Nephron progenitor cell (in vitro differentiated cells): ENCODE measurements at regions not wholly inside any gene's neighbourhood (a gene's known extent, or its start where the extent isn't known, plus 50 kb on each side); places are given as distances from the start of the nearest gene placed in this dataset.

ENCODE experiments used
- DNase-seq: peaks from one replicate; pipeline ENCODE4 v3.0.0; 2021
- H3K27ac Mint-ChIP-seq: 2 replicates; pipeline ENCODE4 v1.8.0; 2021; ENCODE audit warnings: mild to moderate bottlenecking, moderate library complexity, mixed read lengths
- H3K27me3 Mint-ChIP-seq: 2 replicates; pipeline ENCODE4 v1.8.0; 2021; ENCODE audit warnings: mild to moderate bottlenecking, low read depth, mixed read lengths; ENCODE audit not compliant: poor library complexity
- H3K36me3 Mint-ChIP-seq: 2 replicates; pipeline ENCODE4 v1.8.0; 2021; ENCODE audit warnings: low read depth, mixed read lengths
- H3K4me1 Mint-ChIP-seq: 2 replicates; pipeline ENCODE4 v1.8.0; 2021; ENCODE audit warnings: mixed read lengths
- H3K4me3 Mint-ChIP-seq: 2 replicates; pipeline ENCODE4 v1.8.0; 2021; ENCODE audit warnings: mild to moderate bottlenecking, moderate library complexity, mixed read lengths
- H3K9me3 Mint-ChIP-seq: 2 replicates; pipeline ENCODE4 v1.8.0; 2021; ENCODE audit warnings: mild to moderate bottlenecking, moderate library complexity, mixed read lengths
- CTCF ChIP-seq: fragments of 200-600 bp; sonication (generic); IDR thresholded peaks from 2 replicates; pipeline ENCODE4 v1.5.0; 2021; ENCODE audit warnings: antibody characterized with exemption

- DNase-seq, result no peak
- Mint-ChIP-seq H3K4me3 (no peak overlapping the region), H3K4me1 (peaks cover 31% of the 10 kb centered on the region), H3K9me3 (peaks cover 30% of the 10 kb centered on the region), H3K27me3 (peaks cover 33% of the 10 kb centered on the region), H3K27ac (no peak overlapping the region), H3K36me3 (peaks cover 4% of the 10 kb centered on the region)
- no peak for TF ChIP-seq CTCF
These were observed 79.6 kb upstream of the RNU6ATAC start for GRCh38 chr9:134243778-134244467.

- peaks cover 33% of the 10 kb centered on the region for H3K27me3 Mint-ChIP-seq
- no peak for TF ChIP-seq CTCF
- no peak overlapping the region for H3K27ac Mint-ChIP-seq
- peaks cover 25% of the 10 kb centered on the region for H3K4me1 Mint-ChIP-seq
- H3K9me3 Mint-ChIP-seq, result peaks cover 38% of the 10 kb centered on the region
- peaks cover 4% of the 10 kb centered on the region for H3K36me3 Mint-ChIP-seq
- H3K4me3 Mint-ChIP-seq, result no peak overlapping the region
- DNase-seq, result no peak
These were observed 80.8 kb upstream of the RNU6ATAC start for GRCh38 chr9:134245179-134245578.

GRCh38 chr9:134247918-134248631 is 78.2 kb upstream of the RXRA start:
- H3K36me3 Mint-ChIP-seq, result peaks cover 4% of the 10 kb centered on the region
- peaks cover 17% of the 10 kb centered on the region for H3K4me1 Mint-ChIP-seq
- no peak overlapping the region for H3K27ac Mint-ChIP-seq
- H3K4me3 Mint-ChIP-seq, result no peak overlapping the region
- peaks cover 26% of the 10 kb centered on the region for H3K27me3 Mint-ChIP-seq
- TF ChIP-seq CTCF, result no peak
- peaks cover 38% of the 10 kb centered on the region for H3K9me3 Mint-ChIP-seq
- DNase-seq, result no peak

- peaks cover 20% of the 10 kb centered on the region for H3K4me1 Mint-ChIP-seq
- peaks cover 4% of the 10 kb centered on the region for H3K36me3 Mint-ChIP-seq
- peaks cover 28% of the 10 kb centered on the region for H3K9me3 Mint-ChIP-seq
- no peak for DNase-seq
- TF ChIP-seq CTCF, result no peak
- H3K27me3 Mint-ChIP-seq, result peaks cover 21% of the 10 kb centered on the region
- no peak overlapping the region for H3K27ac Mint-ChIP-seq
- H3K4me3 Mint-ChIP-seq, result no peak overlapping the region
These were observed 74.8 kb upstream of the RXRA start for GRCh38 chr9:134251296-134252069.

GRCh38 chr9:134252084-134252830 is 74.0 kb upstream of the RXRA start:
- Mint-ChIP-seq H3K9me3 (peaks cover 24% of the 10 kb centered on the region), H3K27me3 (peaks cover 23% of the 10 kb centered on the region), H3K4me1 (peaks cover 23% of the 10 kb centered on the region), H3K4me3 (no peak overlapping the region), H3K36me3 (peaks cover 4% of the 10 kb centered on the region), H3K27ac (no peak overlapping the region)
- DNase-seq, result no peak
- no peak for TF ChIP-seq CTCF
